ENCODE measurements at regions not wholly inside any gene's neighbourhood (a gene's known extent, or its start where the extent isn't known, plus 50 kb on each side); places are given as distances from the start of the nearest gene placed in this dataset.

DNA sequence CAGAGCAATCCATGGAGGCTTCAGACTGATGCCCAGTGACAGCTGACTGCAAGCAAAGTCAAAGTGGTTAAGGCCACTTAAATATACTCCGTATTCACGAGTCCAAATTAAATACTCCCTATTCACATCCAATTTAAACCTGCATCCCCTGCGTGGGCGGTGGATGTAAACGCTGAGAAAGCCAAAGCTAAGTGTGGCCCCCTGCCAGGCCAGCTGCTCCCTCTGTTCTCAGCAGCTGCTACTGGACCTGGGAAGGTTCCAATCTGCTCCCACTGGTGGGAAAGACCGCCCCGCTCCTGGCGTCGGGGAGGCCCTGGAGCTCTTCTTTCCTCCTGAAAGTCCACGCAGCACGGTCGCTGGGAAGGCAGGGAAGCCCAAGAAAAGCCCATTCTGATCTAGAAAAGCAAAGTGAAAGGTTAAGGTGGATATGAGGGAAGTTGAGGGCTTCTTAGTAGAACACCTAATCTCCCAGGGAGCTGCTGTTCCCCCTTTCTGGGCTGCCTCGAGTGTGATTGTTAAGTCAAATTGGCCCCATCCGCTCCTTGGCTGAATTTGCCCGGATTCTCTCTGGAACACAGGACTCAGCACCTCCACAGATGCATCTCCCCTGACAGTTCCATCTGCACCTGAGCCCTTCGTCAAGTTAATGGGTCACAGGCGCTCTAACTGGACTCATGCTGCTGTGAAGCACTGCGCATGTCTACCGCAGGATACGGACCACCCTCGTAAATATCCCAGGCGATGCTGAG lies 205.5 kb downstream of the USP12 start:
- DNase-seq, result peak; percentile 90

GRCh38 chr13:26964278-26965250 lies 204.0 kb upstream of the GPR12 start:
- no peak for DNase-seq

DNA sequence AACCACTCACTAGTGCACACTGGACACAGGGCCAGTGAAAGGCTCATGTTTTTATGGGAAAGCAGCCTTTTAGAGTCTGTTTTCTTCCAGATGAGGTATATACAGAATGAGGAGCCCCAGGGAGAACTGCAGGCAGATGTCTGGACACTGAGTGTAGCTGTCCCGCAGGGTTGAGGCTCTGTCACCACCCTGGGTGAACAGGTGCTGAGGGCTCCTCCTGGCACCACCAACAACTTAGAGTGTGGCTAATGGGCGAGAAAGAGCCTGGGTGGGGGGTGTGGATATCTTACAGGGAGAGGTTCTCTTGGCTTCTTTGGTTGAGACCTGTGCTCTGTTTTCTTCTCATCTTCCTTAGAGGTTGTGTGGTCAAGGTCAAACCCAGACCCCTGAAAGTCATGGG lies 202.1 kb upstream of the GPR12 start:
- DNase-seq, result no peak

- no peak for DNase-seq
Measured at GRCh38 chr13:26961890-26962615, 201.5 kb upstream of the GPR12 start.

- no peak for DNase-seq
Measured at GRCh38 chr13:26957182-26957581, 196.6 kb upstream of the GPR12 start.

- no peak for DNase-seq
Measured at GRCh38 chr13:26956522-26957142, 196.0 kb upstream of the GPR12 start.

GRCh38 chr13:26954976-26955375 lies 194.4 kb upstream of the GPR12 start:
- no peak for DNase-seq

DNA sequence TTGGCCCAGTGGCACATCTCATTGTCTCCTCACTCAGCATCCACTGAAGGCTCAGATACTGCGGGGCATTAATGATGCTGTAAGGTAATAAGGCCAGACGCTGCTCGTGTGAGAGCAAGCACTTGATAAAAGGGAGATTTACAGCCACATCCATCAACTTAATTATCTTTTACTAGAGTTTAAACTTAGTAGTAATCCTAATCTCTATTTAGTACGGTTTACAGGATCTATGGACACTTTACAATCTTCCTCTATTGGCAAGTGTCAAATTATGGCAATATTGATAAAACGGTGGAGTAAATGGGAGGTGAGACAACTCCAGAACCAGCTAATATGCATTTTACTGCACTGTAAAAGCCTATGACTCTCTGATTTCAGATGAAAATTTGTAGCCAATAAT lies 192.7 kb upstream of the GPR12 start:
- DNase-seq, result no peak

DNA sequence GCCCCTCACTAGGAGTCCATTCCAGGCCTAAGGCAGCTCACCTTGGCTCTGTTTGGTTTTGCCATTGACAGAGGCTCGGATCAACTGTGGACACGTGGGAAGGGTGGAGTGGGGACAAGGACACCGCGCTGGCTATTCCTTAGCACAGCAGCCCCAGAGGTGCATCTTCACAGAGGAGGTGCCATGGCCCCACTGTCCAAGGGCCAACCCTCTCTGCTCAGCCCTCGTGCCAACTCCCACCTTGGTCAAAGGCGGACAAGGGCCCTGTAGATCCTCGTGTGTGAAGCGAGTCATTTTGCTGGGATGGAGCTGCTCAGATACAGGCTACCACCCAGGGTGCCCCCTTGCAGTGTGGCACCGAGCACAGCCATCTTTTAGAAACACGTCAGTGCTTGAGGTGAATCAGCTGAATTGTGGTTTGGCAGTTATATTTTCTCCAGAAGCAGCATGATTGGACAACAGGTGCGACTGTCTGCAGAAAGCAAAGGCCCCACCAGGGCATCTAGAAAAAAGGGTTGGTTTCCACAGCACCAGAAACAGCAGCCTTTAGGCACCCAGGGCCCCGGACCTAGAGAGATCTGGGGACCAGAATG lies 192.1 kb upstream of the GPR12 start:
- DNase-seq, result no peak

GRCh38 chr13:26951581-26952177 lies 191.1 kb upstream of the GPR12 start:
- no peak for DNase-seq

DNA sequence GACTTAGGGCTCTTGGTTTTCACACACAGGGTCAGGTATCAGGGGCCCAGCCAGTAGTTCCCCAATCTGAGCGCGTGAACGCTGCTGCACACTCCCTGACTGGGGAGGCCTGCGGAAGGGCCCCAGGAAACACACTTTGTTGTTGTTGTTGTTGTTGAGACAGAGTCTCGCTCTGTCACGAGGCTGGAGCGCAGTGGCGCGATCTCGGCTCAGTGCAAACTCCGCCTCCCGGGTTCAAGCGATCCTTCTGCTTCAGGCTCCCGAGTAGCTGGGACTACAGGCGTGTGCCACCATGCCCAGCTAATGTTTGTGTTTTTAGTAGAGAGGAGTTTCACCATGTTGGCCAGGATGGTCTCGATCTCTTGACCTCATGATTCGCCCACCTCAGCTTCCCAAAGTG lies 190.4 kb upstream of the GPR12 start:
- DNase-seq, result no peak

GRCh38 chr13:26950546-26950945 lies 190.0 kb upstream of the GPR12 start:
- DNase-seq, result no peak

- no peak for DNase-seq
Measured at GRCh38 chr13:26949701-26950502, 189.3 kb upstream of the GPR12 start.

DNA sequence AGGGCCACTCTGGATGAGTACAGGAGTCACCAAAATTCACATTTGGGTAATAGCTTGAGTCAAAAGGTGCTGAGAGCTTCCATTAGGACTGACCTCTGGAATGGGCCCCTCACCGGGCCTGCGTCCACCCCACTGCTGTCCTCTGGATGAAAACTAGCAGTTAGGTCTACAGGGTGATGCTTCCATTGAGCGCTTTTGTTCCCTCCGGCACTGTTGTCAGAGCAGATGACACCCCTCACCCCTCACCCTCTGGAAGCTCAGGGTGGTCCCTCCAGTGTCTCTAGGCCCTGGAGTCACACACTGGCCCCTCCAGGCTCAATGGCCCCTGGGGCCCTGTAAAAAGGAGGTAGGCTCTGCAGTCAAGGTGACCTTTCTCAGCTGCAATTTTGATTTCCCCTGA lies 187.8 kb upstream of the GPR12 start:
- DNase-seq, result no peak

DNA sequence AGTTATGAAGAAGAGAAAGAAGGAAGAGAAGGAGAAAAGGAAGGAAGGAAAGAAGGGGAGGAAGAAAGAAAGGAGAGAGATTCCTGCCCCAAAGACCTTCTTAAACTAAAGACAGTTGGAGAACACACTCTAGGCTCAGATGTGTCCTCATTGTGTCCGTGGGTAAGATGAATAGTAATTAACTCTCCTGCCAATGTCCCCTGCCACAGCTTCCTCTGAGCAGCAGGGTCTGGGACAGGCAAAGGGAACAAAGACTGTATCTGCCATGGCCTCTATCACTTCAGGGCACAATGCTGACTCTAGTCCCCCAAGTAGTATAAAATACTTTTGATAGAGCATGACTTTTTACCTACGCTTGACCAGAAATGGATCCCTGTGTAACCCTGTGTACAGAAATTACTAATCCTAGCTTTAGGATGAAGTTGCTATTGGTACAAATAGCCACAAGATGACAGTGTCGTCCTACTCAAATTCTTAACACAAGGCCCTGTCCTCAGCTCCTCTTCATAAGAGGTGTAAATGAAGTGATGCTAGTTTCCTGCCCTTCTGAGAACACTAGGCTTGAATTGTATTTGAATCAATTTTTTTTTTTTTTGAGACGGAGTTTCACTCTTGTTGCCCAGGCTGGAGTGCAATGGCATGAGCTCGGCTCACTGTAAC lies 186.2 kb upstream of the GPR12 start:
- DNase-seq, result no peak

DNA sequence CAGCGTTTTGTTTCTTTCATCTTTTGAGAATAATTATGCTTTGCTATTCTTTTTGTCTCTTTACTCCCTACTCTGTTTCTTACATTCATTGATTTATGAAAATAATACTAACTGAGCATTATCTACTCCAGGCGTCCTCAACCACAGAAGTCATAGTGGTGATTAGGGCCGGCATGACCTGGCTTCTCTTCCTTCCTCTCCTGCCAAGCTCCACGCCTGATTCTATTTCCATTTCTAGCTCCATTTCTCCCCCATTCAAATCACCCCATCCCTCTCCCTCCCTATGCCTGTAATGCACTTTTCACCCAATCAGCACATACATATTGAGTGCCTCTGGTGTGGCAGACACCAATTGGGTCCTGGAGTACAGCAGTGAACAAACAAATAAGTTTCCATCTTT lies 183.2 kb upstream of the GPR12 start:
- no peak for DNase-seq

- no peak for DNase-seq
Measured at GRCh38 chr13:26942184-26942583, 181.6 kb upstream of the GPR12 start.

GRCh38 chr13:26941345-26942174 lies 181.0 kb upstream of the GPR12 start:
- no peak for DNase-seq

GRCh38 chr13:26934096-26934495 lies 173.5 kb upstream of the GPR12 start:
- DNase-seq, result no peak

DNA sequence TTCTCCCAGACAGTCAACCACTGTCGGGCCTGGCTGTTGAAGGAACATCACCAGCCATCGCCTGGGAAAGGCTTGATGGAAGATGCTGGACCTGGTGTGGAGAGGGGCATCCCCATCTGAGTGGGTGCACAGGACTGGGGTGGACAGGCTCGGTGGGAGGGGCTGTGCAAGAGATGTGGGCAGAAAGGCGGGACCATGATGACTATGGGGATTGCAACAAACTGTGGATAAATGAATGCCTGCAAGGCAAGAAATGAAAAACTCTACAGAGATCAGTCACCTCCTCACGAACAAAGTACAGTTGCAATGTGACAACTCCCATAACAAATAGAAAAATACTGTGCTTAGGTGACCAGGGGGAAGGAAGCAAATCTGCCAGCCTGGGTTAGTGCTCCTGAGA lies 171.9 kb upstream of the GPR12 start:
- DNase-seq, result no peak
